SU-DHL-6 (cell line): ENCODE measurements at regions not wholly inside any gene's neighbourhood (a gene's known extent, or its start where the extent isn't known, plus 50 kb on each side); places are given as distances from the start of the nearest gene placed in this dataset.

Experiments used
- H2AFZ ChIP-seq: fragments of 200-600 bp; sonication (generic); 2 replicates; pipeline ENCODE4 v1.6.1; 2014; ENCODE audit warnings: low read depth, mild to moderate bottlenecking, moderate library complexity, mixed read lengths, antibody characterized with exemption, low read length; ENCODE audit not compliant: severe bottlenecking
- H3F3A ChIP-seq: fragments of 200-600 bp; shearing (Covaris generic); 2 replicates; pipeline ENCODE4 v1.6.0; 2016; ENCODE audit warnings: antibody characterized with exemption, mild to moderate bottlenecking; ENCODE audit not compliant: insufficient read depth
- H3K27ac ChIP-seq: fragments of 200-600 bp; sonication (generic); 2 replicates; pipeline ENCODE4 v1.5.1; 2016; ENCODE audit warnings: low read depth, mild to moderate bottlenecking, low read length, moderate library complexity, mixed read lengths
- H3K27me3 ChIP-seq: fragments of 200-600 bp; sonication (generic), shearing (Covaris generic); 2 replicates; pipeline ENCODE4 v1.6.0; 2014; ENCODE audit warnings: mild to moderate bottlenecking, low read length
- H3K36me3 ChIP-seq: fragments of 200-600 bp; sonication (generic); 2 replicates; pipeline ENCODE4 v1.6.1; 2014; ENCODE audit warnings: mild to moderate bottlenecking, low read length, mixed read lengths
- H3K4me2 ChIP-seq: fragments of 300-600, 200-600 bp; shearing (Covaris generic), sonication (generic); 2 replicates; pipeline ENCODE4 v1.6.0; 2014; ENCODE audit warnings: low read length, low read depth, mild to moderate bottlenecking; ENCODE audit not compliant: poor library complexity, severe bottlenecking
- H3K4me3 ChIP-seq: fragments of 200-600 bp; sonication (generic); 2 replicates; pipeline ENCODE4 v1.5.1; 2014; ENCODE audit warnings: antibody characterized with exemption, low read length, mild to moderate bottlenecking, mixed read lengths; ENCODE audit not compliant: insufficient read depth, poor library complexity, severe bottlenecking
- H3K79me2 ChIP-seq: fragments of 200-600 bp; sonication (generic); 2 replicates; pipeline ENCODE4 v1.6.1; 2014; ENCODE audit warnings: mild to moderate bottlenecking, low read length, moderate library complexity; ENCODE audit not compliant: insufficient read depth
- H3K9ac ChIP-seq: fragments of 200-600 bp; sonication (generic); 2 replicates; pipeline ENCODE4 v1.7.0; 2014; ENCODE audit warnings: mild to moderate bottlenecking, low read length
- H3K9me2 ChIP-seq: fragments of 200-600 bp; sonication (generic); replicated peaks from 2 replicates; pipeline ENCODE4 v1.6.1; 2014; ENCODE audit warnings: low read length; ENCODE audit not compliant: insufficient read depth
- H3K9me3 ChIP-seq: fragments of 200-600 bp; sonication (generic); 2 replicates; pipeline ENCODE4 v1.6.1; 2014; ENCODE audit warnings: low read length, mixed read lengths; ENCODE audit not compliant: insufficient read depth
- H4K20me1 ChIP-seq: fragments of 200-600 bp; sonication (generic); 2 replicates; pipeline ENCODE4 v1.6.1; 2014; ENCODE audit warnings: low read depth, mild to moderate bottlenecking, antibody characterized with exemption, low read length, moderate library complexity, mixed read lengths
- CTCF ChIP-seq: fragments of 200-600 bp; sonication (generic); IDR thresholded peaks from one replicate; pipeline ENCODE4 v1.5.1; 2017; ENCODE audit warnings: antibody characterized with exemption, mild to moderate bottlenecking, low read length, moderate library complexity; ENCODE audit not compliant: insufficient read depth, poor library complexity, severe bottlenecking
- EZH2phosphoT487 ChIP-seq: fragments of 200-600 bp; sonication (generic), shearing (Covaris generic); conservative IDR thresholded peaks from 2 replicates; pipeline ENCODE4 v1.6.1; 2018; ENCODE audit warnings: mild to moderate bottlenecking, antibody characterized with exemption, low read length, moderate library complexity, mixed read lengths

- H2AFZ ChIP-seq: no peak overlapping the region
- no peaks in the 10 kb centered on the region for H3K9me3 ChIP-seq
- no peaks in the 10 kb centered on the region for H4K20me1 ChIP-seq
- H3K27me3 ChIP-seq: no peaks in the 10 kb centered on the region
- H3K79me2 ChIP-seq: no peaks in the 10 kb centered on the region
- H3K27ac ChIP-seq: no peak overlapping the region
- no peak overlapping the region for H3K4me3 ChIP-seq
- H3K36me3 ChIP-seq: no peaks in the 10 kb centered on the region
- no peaks in the 10 kb centered on the region; the same call in 1 of the 2 replicates for H3K9me2 ChIP-seq
- no peak overlapping the region for H3K4me2 ChIP-seq
- no peaks in the 10 kb centered on the region for H3F3A ChIP-seq
- TF ChIP-seq CTCF (no peak), EZH2phosphoT487 (no peak)
- no peak overlapping the region for H3K9ac ChIP-seq
Observed at GRCh38 chr11:21921151-21921550, 271.7 kb upstream of the ANO5 start.

- Histone ChIP-seq H3K9ac (no peak overlapping the region), H3F3A (no peaks in the 10 kb centered on the region), H3K9me3 (no peaks in the 10 kb centered on the region), H3K27me3 (no peaks in the 10 kb centered on the region), H3K9me2 (no peaks in the 10 kb centered on the region; the same call in 1 of the 2 replicates), H2AFZ (no peak overlapping the region), H3K27ac (no peak overlapping the region), H4K20me1 (no peaks in the 10 kb centered on the region), H3K36me3 (no peaks in the 10 kb centered on the region), H3K4me3 (no peak overlapping the region), H3K79me2 (no peaks in the 10 kb centered on the region), H3K4me2 (no peak overlapping the region)
- TF ChIP-seq CTCF: no peak
- TF ChIP-seq EZH2phosphoT487: no peak
Observed at GRCh38 chr11:21924262-21924661, 268.6 kb upstream of the ANO5 start.

- no peaks in the 10 kb centered on the region for H3F3A ChIP-seq
- H3K9me3 ChIP-seq: no peaks in the 10 kb centered on the region
- H3K4me3 ChIP-seq: no peak overlapping the region
- H3K9ac ChIP-seq: no peak overlapping the region
- H3K36me3 ChIP-seq: no peaks in the 10 kb centered on the region
- no peaks in the 10 kb centered on the region for H3K79me2 ChIP-seq
- H4K20me1 ChIP-seq: no peaks in the 10 kb centered on the region
- no peaks in the 10 kb centered on the region for H3K27me3 ChIP-seq
- no peak for TF ChIP-seq EZH2phosphoT487
- no peak for TF ChIP-seq CTCF
- H2AFZ ChIP-seq: no peak overlapping the region
- no peaks in the 10 kb centered on the region for H3K9me2 ChIP-seq
- H3K4me2 ChIP-seq: no peak overlapping the region
- no peak overlapping the region for H3K27ac ChIP-seq
Observed at GRCh38 chr11:21927628-21928027, 265.3 kb upstream of the ANO5 start.

GRCh38 chr11:21928847-21929246 lies 264.0 kb upstream of the ANO5 start:
- Histone ChIP-seq H3K9me3 (no peaks in the 10 kb centered on the region), H4K20me1 (no peaks in the 10 kb centered on the region), H3F3A (no peaks in the 10 kb centered on the region), H3K4me2 (no peak overlapping the region), H3K36me3 (no peaks in the 10 kb centered on the region), H3K4me3 (no peak overlapping the region), H3K9me2 (no peaks in the 10 kb centered on the region), H3K27ac (no peak overlapping the region), H3K27me3 (no peaks in the 10 kb centered on the region), H3K79me2 (no peaks in the 10 kb centered on the region), H3K9ac (no peak overlapping the region), H2AFZ (no peak overlapping the region)
- no peak for TF ChIP-seq CTCF
